SJSA1 (cell line): ENCODE measurements at regions not wholly inside any gene's neighbourhood (a gene's known extent, or its start where the extent isn't known, plus 50 kb on each side); places are given as distances from the start of the nearest gene placed in this dataset.
"Not testable (repeated sequence)": the region's sequence is repeated elsewhere in the genome, so short reads cannot be mapped to it uniquely, and the experiment has no call there.

Source experiments
- DNase-seq, 2 experiments: peaks; one replicate each; pipeline ENCODE4 v3.0.0-alpha.2; 2015 to 2020; ENCODE audit warnings: low spot score in 2 of 2, low read depth in 1 of 2
- H3K27ac ChIP-seq: fragments of 250-450 bp; sonication (Bioruptor Pico); 2 replicates; pipeline ENCODE4 v1.5.1; 2020; ENCODE audit warnings: mild to moderate bottlenecking, moderate library complexity
- H3K27me3 ChIP-seq: fragments of 250-450 bp; sonication (Bioruptor Pico); replicated peaks from 2 replicates; pipeline ENCODE4 v1.5.1; 2020; ENCODE audit warnings: mild to moderate bottlenecking, moderate library complexity
- H3K36me3 ChIP-seq: fragments of 250-450 bp; sonication (Bioruptor Pico); 2 replicates; pipeline ENCODE4 v1.5.1; 2020; ENCODE audit warnings: mild to moderate bottlenecking
- H3K4me1 ChIP-seq: fragments of 250-450 bp; sonication (Bioruptor Pico); replicated peaks from 2 replicates; pipeline ENCODE4 v1.6.1; 2021; ENCODE audit warnings: mild to moderate bottlenecking
- H3K4me3 ChIP-seq: fragments of 250-450 bp; sonication (Bioruptor Pico); 2 replicates; pipeline ENCODE4 v1.5.1; 2020; ENCODE audit warnings: mild to moderate bottlenecking
- H3K9me3 ChIP-seq: fragments of 250-450 bp; sonication (Bioruptor Pico); replicated peaks from 2 replicates; pipeline ENCODE4 v1.5.1; 2020; ENCODE audit warnings: mild to moderate bottlenecking

DNA sequence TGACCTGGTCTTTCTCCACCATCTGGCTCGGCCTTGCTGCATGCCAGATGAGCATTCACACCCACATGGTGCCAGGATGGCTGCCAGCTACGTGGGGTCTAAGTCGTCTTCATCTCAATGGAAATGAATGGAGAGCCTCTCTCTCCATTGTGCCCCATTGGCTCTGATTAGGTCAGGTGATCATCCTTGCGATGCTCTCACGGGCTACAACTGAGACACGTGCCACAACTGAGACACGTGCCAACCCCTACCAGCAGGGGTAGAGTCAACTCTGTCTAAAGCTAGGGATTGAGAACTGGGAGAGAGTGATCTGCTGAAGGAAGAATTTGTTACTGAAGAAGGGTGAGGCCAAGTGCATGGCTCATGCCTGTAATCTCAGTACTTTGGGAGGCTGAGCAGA is 67.3 kb upstream of the RALY start:
- H3K36me3 ChIP-seq, result no peaks in the 10 kb centered on the region
- no peak overlapping the region for H3K4me3 ChIP-seq
- H3K27me3 ChIP-seq, result no peaks in the 10 kb centered on the region
- H3K27ac ChIP-seq, result no peak overlapping the region
- H3K9me3 ChIP-seq, result no peaks in the 10 kb centered on the region
- H3K4me1 ChIP-seq, result no peaks in the 10 kb centered on the region
- DNase-seq, result no peak

DNA sequence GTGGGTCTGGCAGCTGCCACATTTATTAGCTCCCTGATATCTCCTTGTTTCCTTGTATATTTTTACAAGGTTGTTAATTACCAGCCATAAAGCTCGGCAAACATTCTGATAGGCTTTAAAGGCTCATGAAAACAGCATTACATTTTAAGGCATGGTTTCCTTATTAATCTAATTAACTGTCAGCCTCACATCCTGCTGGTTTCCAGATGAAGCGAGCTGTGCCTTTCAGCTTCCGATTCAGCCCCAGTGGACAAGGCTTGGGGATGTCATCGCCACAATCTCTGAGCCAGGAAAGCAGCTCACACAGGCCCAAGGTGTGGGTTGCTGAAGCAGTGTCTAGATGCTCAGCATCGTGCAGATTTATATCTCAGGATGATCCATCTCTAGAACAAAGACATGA is 66.0 kb upstream of the RALY start:
- no peak for DNase-seq

DNA sequence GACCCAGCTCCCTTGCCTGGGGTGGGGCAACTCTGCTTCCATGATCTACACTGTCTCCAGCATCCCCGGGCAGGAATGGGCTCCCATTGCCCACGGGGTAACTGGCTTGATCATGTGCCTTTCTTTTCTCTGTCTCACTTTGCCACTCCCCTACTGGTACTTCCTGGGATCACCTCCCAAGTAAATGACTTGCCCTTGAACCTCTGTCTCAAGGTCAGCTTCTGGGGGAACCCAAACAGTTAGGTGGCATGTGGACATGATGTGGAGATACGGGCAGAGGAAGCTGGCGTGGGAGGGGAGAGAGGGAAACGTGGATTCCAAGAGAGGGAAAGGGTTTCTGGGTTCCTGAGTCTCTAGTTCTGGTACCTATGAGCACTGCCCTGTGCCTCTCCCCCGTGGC is 63.8 kb upstream of the RALY start:
- no peaks in the 10 kb centered on the region for H3K9me3 ChIP-seq
- DNase-seq, result no peak
- no peak overlapping the region for H3K4me3 ChIP-seq
- no peaks in the 10 kb centered on the region for H3K36me3 ChIP-seq
- H3K27ac ChIP-seq, result no peak overlapping the region
- H3K27me3 ChIP-seq, result no peaks in the 10 kb centered on the region
- H3K4me1 ChIP-seq, result no peaks in the 10 kb centered on the region

More for the DNA sequence above, 66.0 kb upstream of the RALY start:
- Histone ChIP-seq H3K9me3 (no peaks in the 10 kb centered on the region), H3K27me3 (no peaks in the 10 kb centered on the region), H3K4me1 (no peaks in the 10 kb centered on the region), H3K4me3 (no peak overlapping the region), H3K36me3 (no peaks in the 10 kb centered on the region), H3K27ac (no peak overlapping the region)

DNA sequence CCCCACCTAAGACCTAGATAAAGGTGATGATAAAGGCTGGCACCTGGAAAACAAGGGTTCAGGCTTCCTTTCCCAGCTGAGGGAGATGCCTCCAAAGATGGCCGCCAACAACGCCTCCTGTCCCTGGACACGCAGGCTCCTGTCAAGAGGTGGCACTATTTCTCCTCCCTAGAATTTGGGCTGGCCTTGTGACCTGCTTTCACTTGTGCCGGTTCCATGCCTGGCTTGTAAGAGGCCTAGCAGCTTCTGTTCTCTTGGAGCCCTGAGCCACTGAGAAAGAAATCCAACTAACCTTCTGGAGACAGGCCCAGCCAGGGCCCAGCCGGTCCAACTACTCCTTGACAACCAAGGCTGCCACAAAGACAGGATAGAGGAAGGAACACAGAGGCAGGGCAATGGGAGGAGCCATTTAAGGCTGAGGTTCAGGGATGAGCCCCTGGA is 60.2 kb upstream of the RALY start:
- no peaks in the 10 kb centered on the region for H3K27me3 ChIP-seq
- no peak overlapping the region for H3K27ac ChIP-seq
- H3K4me1 ChIP-seq, result no peaks in the 10 kb centered on the region
- no peaks in the 10 kb centered on the region for H3K36me3 ChIP-seq
- peak; percentile 29 to 58 for DNase-seq
- H3K4me3 ChIP-seq, result no peak overlapping the region
- no peaks in the 10 kb centered on the region for H3K9me3 ChIP-seq

DNA sequence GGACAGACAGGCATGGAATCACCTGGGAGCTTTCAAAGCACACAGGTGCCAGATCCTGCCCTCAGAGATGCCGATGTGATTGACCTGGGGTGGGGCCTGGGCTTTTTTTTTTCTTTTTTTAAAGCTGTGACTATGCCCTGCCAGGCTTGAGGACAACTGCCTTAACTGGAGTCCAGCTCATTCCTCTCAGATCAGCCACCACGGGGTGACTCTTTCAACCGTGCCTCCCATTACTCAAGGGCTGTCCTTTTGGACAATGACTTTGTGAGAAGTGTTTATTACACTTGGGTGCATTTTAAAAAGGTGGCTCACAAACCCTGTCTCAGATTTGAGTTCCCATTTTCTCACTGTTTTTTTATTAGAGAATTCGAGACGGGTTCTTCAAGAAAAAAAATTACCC is 57.1 kb upstream of the RALY start:
- no peaks in the 10 kb centered on the region for H3K27me3 ChIP-seq
- H3K36me3 ChIP-seq, result no peaks in the 10 kb centered on the region
- no peak for DNase-seq
- H3K4me1 ChIP-seq, result no peaks in the 10 kb centered on the region
- H3K4me3 ChIP-seq, result no peak overlapping the region
- no peaks in the 10 kb centered on the region for H3K9me3 ChIP-seq
- H3K27ac ChIP-seq, result no peak overlapping the region

DNA sequence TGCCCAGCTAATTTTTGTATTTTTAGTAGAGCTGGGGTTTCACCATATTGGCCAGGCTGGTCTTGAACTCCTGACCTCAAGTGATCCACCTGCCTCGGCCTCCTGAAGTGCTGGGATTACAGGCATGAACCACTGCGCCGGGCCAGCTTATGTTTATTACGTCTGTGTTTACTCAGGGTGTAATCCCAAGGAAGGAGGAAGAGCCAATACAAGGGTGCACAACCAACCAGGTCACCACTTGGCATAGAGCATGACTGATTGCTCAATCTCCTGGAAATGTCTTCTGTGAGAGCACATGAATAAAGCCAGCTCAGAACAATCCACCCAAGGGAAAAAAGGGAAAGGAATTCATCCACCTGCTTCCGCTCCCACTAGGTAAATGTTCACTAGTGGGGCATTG is 54.7 kb upstream of the RALY start:
- not testable (repeated sequence) for H3K4me1 ChIP-seq, H3K4me3 ChIP-seq, H3K27ac ChIP-seq, H3K36me3 ChIP-seq, H3K9me3 ChIP-seq, H3K27me3 ChIP-seq, DNase-seq

DNA sequence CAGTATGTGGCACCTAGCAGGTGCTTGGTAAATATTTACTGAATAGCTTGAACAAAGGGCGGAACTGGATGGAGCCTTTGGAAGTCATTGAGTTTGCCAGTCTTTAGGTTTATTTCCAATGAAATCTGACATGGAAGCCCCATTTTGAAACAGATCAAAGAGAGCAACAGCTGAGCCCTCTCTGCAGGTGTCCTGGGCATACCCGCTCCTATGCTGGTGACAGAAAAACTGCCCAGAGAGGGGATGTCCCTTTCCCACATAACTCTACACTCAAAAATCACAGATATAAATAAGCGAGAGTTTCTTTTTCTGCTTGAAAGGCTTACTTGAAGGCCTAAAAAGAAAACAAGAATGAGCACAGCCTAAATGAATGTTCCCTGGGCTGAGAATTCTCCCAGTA is 53.0 kb upstream of the RALY start:
- H3K9me3 ChIP-seq, result no peaks in the 10 kb centered on the region
- no peaks in the 10 kb centered on the region for H3K36me3 ChIP-seq
- DNase-seq, result no peak
- H3K27me3 ChIP-seq, result no peaks in the 10 kb centered on the region
- no peaks in the 10 kb centered on the region for H3K4me1 ChIP-seq
- no peak overlapping the region for H3K27ac ChIP-seq
- no peak overlapping the region for H3K4me3 ChIP-seq
